Large intestine (tissue), 3 donors: ENCODE measurements at regions not wholly inside any gene's neighbourhood (a gene's known extent, or its start where the extent isn't known, plus 50 kb on each side); places are given as distances from the start of the nearest gene placed in this dataset.

ENCODE experiments used
- DNase-seq, 2 donors: peaks; one replicate each; pipeline versions ENCODE4 v3.0.0 to v3.0.0-alpha.2; 2013
- H3K27ac ChIP-seq: one replicate; pipeline ENCODE4 v1.5.1; 2013; ENCODE audit warnings: low read length
- H3K27me3 ChIP-seq: 2 replicates; pipeline ENCODE4 v1.6.1; 2013; ENCODE audit warnings: low read length; ENCODE audit not compliant: control insufficient read depth, insufficient read depth
- H3K36me3 ChIP-seq: 2 replicates; pipeline ENCODE4 v1.6.1; 2013; ENCODE audit warnings: low read length; ENCODE audit not compliant: control insufficient read depth, insufficient read depth
- H3K4me1 ChIP-seq: one replicate; pipeline ENCODE4 v1.6.1; 2013; ENCODE audit warnings: low read length; ENCODE audit not compliant: control insufficient read depth, insufficient read depth
- H3K4me3 ChIP-seq: one replicate; pipeline ENCODE4 v1.5.1; 2013; ENCODE audit warnings: low read length
- H3K9me3 ChIP-seq: one replicate; pipeline ENCODE4 v1.6.1; 2013; ENCODE audit warnings: mild to moderate bottlenecking, low read depth, low read length, moderate library complexity; ENCODE audit not compliant: control insufficient read depth
- WGBS: methylation state at CpG from one replicate; pipeline ENCODE4 v1.1.5; 2013; ENCODE audit warnings: low lambda C conversion rate; ENCODE audit not compliant: insufficient coverage; 5-methylcytosine and 5-hydroxymethylcytosine counted together

DNA sequence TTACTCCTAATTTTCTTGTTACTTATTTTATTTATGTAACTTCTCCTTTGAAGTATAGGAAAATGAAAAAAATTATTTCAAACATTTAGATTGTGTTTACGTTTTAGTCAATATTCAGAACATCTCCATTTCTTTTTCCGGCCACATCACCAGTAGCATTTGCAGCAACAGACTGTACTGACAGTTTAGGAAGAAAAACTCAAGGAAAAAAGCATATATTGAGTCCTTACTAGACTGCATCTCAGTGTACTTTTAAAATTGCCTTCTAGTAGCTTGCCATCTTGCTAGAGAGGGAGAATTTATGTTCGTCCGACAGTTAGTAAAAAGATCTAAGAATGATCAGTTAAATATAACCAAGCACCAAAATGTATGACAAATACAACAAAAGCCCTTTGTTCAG, 625.0 kb upstream of the MIS18BP1 start:
- DNase-seq, result no peak
- 100% methylated on average over 1 of the region's 4 CpGs for WGBS

DNA sequence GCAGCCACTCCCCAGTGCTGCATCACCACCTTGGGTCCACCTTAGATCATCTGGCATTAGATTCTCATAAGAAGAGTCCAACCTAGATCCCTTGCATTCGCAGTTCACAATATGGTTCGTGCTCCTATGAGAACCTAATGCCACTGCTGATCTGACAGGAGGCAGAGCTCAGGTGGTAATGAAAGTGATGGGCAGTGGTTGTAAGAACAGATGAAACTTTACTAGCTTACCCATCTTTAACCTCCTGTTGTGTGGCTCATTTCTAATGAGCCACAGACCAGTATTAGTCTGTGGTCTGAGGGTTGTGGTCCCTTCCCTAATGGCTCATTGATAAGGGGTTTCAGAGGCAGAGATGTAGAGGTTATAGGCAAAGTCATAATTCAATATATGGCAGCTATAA, 615.9 kb upstream of the MIS18BP1 start:
- Histone ChIP-seq H3K27me3 (no peaks in the 10 kb centered on the region), H3K27ac (no peak overlapping the region), H3K4me1 (no peaks in the 10 kb centered on the region), H3K9me3 (no peaks in the 10 kb centered on the region), H3K36me3 (no peaks in the 10 kb centered on the region), H3K4me3 (no peak overlapping the region)
- WGBS, result no CpG with 5 or more reads among the region's 2 CpGs
- no peak for DNase-seq

More for the DNA sequence above, 625.0 kb upstream of the MIS18BP1 start:
- no peak overlapping the region for H3K4me3 ChIP-seq
- H3K4me1 ChIP-seq, result no peaks in the 10 kb centered on the region
- no peak overlapping the region for H3K27ac ChIP-seq
- no peaks in the 10 kb centered on the region for H3K27me3 ChIP-seq
- H3K9me3 ChIP-seq, result no peaks in the 10 kb centered on the region
- no peaks in the 10 kb centered on the region for H3K36me3 ChIP-seq

- H3K4me3 ChIP-seq, result no peak overlapping the region
- H3K27me3 ChIP-seq, result no peaks in the 10 kb centered on the region
- no peaks in the 10 kb centered on the region for H3K4me1 ChIP-seq
- DNase-seq, result no peak
- WGBS, result 80% methylated on average over 1 of the region's 2 CpGs
- no peaks in the 10 kb centered on the region for H3K36me3 ChIP-seq
- H3K27ac ChIP-seq, result no peak overlapping the region
- H3K9me3 ChIP-seq, result no peaks in the 10 kb centered on the region
Measured at GRCh38 chr14:45868377-45868776, 615.4 kb upstream of the MIS18BP1 start.

GRCh38 chr14:45867046-45867894, 614.3 kb upstream of the MIS18BP1 start:
- Histone ChIP-seq H3K27me3 (no peaks in the 10 kb centered on the region), H3K27ac (no peak overlapping the region), H3K4me1 (no peaks in the 10 kb centered on the region), H3K36me3 (no peaks in the 10 kb centered on the region), H3K9me3 (no peaks in the 10 kb centered on the region), H3K4me3 (no peak overlapping the region)
- no peak for DNase-seq
- WGBS, result no CpG with 5 or more reads among the region's 3 CpGs

DNA sequence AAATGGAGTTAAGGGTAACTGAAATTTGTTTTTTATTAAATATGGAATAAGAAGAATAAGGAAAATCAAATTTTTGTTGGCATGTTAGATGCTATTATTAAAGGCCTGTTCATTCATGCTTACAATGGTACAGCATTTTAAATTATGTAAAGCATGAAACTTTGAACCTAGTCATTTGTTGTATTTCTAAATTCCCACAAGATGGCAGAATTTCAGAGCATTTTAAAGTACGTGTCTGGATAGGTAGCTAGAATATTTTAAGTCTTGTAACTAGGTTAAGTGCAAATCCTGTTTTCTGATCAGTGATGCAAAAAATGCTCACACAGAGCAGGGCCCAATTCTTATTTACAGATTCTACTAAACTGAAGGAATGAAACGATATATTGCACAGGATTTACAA, 585.6 kb upstream of the MIS18BP1 start:
- Histone ChIP-seq H3K4me1 (no peaks in the 10 kb centered on the region), H3K36me3 (no peaks in the 10 kb centered on the region), H3K4me3 (no peak overlapping the region), H3K9me3 (no peaks in the 10 kb centered on the region), H3K27me3 (no peaks in the 10 kb centered on the region), H3K27ac (no peak overlapping the region)
- no peak for DNase-seq
- WGBS, result 100% methylated on average over 1 of the region's 2 CpGs

DNA sequence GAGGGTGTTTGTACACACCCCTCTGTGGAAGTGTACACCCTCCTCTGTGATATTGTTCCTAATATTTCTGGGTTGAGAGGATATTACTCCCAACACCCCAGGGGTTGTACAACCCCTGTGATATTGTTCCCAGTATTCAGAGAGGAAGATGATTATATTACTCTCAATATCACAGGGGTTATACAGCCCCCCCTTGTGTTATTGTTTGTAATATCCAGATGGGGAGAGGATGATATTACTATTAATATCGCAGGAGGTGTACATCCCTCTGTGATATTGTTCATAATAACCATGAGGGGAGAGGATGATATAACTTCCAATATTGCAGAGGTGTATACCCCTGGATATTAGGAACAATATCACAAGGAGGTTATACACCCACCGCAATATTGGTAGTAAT, 566.1 kb upstream of the MIS18BP1 start:
- no peak for DNase-seq

GRCh38 chr14:45811155-45811554, 558.2 kb upstream of the MIS18BP1 start:
- Histone ChIP-seq H3K9me3 (no peaks in the 10 kb centered on the region), H3K4me3 (no peak overlapping the region), H3K27ac (no peak overlapping the region), H3K4me1 (no peaks in the 10 kb centered on the region), H3K36me3 (no peaks in the 10 kb centered on the region), H3K27me3 (no peaks in the 10 kb centered on the region)
- WGBS, result no CpG with 5 or more reads among the region's 2 CpGs
- DNase-seq, result no peak

More for the DNA sequence above, 566.1 kb upstream of the MIS18BP1 start:
- H3K27ac ChIP-seq, result no peak overlapping the region
- no peaks in the 10 kb centered on the region for H3K4me1 ChIP-seq
- no peaks in the 10 kb centered on the region for H3K36me3 ChIP-seq
- WGBS, result 100% methylated on average over 1 of the region's 2 CpGs
- no peaks in the 10 kb centered on the region for H3K9me3 ChIP-seq
- H3K4me3 ChIP-seq, result no peak overlapping the region
- no peaks in the 10 kb centered on the region for H3K27me3 ChIP-seq

GRCh38 chr14:45810152-45810872, 557.3 kb upstream of the MIS18BP1 start:
- Histone ChIP-seq H3K27me3 (no peaks in the 10 kb centered on the region), H3K9me3 (no peaks in the 10 kb centered on the region), H3K4me1 (no peaks in the 10 kb centered on the region), H3K4me3 (no peak overlapping the region), H3K27ac (no peak overlapping the region), H3K36me3 (no peaks in the 10 kb centered on the region)
- DNase-seq, result peak in 1 of 2 donors; percentile 12
- WGBS, result no CpG with 5 or more reads among the region's 3 CpGs

- no CpG with 5 or more reads among the region's 5 CpGs for WGBS
- H3K27me3 ChIP-seq, result no peaks in the 10 kb centered on the region
- H3K4me1 ChIP-seq, result no peaks in the 10 kb centered on the region
- no peak for DNase-seq
- no peaks in the 10 kb centered on the region for H3K9me3 ChIP-seq
- H3K4me3 ChIP-seq, result no peak overlapping the region
- H3K27ac ChIP-seq, result no peak overlapping the region
- H3K36me3 ChIP-seq, result no peaks in the 10 kb centered on the region
Measured at GRCh38 chr14:45807178-45807899, 554.3 kb upstream of the MIS18BP1 start.

GRCh38 chr14:45799511-45799910, 546.5 kb upstream of the MIS18BP1 start:
- Histone ChIP-seq H3K9me3 (peaks cover 3% of the 10 kb centered on the region), H3K4me1 (no peaks in the 10 kb centered on the region), H3K27me3 (no peaks in the 10 kb centered on the region), H3K4me3 (no peak overlapping the region), H3K36me3 (no peaks in the 10 kb centered on the region), H3K27ac (no peak overlapping the region)
- DNase-seq, result no peak
- WGBS, result no CpG with 5 or more reads among the region's 2 CpGs
